Testis (tissue), 2 donors: ENCODE measurements at regions not wholly inside any gene's neighbourhood (a gene's known extent, or its start where the extent isn't known, plus 50 kb on each side); places are given as distances from the start of the nearest gene placed in this dataset.

Source experiments
- DNase-seq: peaks from one replicate; pipeline ENCODE4 v3.0.0-alpha.2; 2019
- H3K27ac ChIP-seq, 2 donors: fragments of 200-600 bp; sonication (generic); one replicate each; pipeline ENCODE4 v1.5.1; 2019
- H3K27me3 ChIP-seq: fragments of 200-600 bp; sonication (generic); one replicate; pipeline ENCODE4 v1.5.1; 2019
- H3K36me3 ChIP-seq: fragments of 200-600 bp; sonication (generic); one replicate; pipeline ENCODE4 v1.5.1; 2017; ENCODE audit warnings: low read depth; ENCODE audit errors: missing control alignments
- H3K4me1 ChIP-seq: fragments of 200-600 bp; sonication (generic); one replicate; pipeline ENCODE4 v1.5.1; 2019
- H3K4me3 ChIP-seq, 2 donors: fragments of 200-600 bp; sonication (generic); one replicate each; pipeline ENCODE4 v1.5.1; 2017 to 2019
- H3K9me3 ChIP-seq: fragments of 200-600 bp; sonication (generic); one replicate; pipeline ENCODE4 v1.5.1; 2017
- POLR2A ChIP-seq: fragments of 450-650 bp; IDR thresholded peaks from one replicate; pipeline ENCODE4 v1.6.1; 2017; ENCODE audit warnings: antibody characterized with exemption, mild to moderate bottlenecking, moderate library complexity
- WGBS, 2 donors: methylation state at CpG; one replicate each; pipeline ENCODE4 v1.1.5; 2018; 5-methylcytosine and 5-hydroxymethylcytosine counted together
- intact Hi-C: fragments of 100-400 bp; cut with DNase I; formaldehyde crosslinking; loops from one replicate; pipeline ENCODE4 v1.15.1; 2023; ENCODE audit warnings: low total_unique reads
- TF ChIP-seq, protein P1 (sequence below), 3 experiments: fragments of 450-650 bp in 2 of 3; fragments of 200-600 bp in 1 of 3; sonication (generic) in 1 of 3; IDR thresholded peaks; one replicate each; pipeline ENCODE4 v1.5.1; 2016 to 2019; ENCODE audit warnings: antibody characterized with exemption in 3 of 3, mild to moderate bottlenecking in 2 of 3, moderate library complexity in 1 of 3

DNA sequence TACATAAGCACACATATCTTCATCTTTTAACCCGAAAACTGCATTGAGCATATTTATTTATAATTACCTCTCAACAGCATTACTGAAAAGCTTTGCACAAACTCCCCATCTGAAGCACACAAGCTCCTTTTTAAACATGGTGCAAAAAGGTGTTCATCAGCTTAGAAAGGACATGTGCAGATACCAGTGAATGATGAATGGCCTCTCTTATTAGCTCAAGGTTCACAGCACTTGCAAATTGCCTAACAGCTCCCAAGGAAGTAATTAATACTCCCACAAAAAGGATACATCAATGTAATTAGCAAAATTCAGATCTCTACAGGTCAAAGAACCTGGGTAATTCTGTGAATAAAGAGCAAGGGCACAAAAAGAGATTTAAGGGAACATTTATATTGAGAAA is 422.0 kb downstream of the HINT1 start:
- H3K9me3 ChIP-seq, result no peaks in the 10 kb centered on the region
- no peak for DNase-seq
- no peaks in the 10 kb centered on the region for H3K36me3 ChIP-seq
- H3K27me3 ChIP-seq, result no peaks in the 10 kb centered on the region
- H3K4me1 ChIP-seq, result no peaks in the 10 kb centered on the region
- no peak for TF ChIP-seq POLR2A
- TF ChIP-seq, protein P1, sequence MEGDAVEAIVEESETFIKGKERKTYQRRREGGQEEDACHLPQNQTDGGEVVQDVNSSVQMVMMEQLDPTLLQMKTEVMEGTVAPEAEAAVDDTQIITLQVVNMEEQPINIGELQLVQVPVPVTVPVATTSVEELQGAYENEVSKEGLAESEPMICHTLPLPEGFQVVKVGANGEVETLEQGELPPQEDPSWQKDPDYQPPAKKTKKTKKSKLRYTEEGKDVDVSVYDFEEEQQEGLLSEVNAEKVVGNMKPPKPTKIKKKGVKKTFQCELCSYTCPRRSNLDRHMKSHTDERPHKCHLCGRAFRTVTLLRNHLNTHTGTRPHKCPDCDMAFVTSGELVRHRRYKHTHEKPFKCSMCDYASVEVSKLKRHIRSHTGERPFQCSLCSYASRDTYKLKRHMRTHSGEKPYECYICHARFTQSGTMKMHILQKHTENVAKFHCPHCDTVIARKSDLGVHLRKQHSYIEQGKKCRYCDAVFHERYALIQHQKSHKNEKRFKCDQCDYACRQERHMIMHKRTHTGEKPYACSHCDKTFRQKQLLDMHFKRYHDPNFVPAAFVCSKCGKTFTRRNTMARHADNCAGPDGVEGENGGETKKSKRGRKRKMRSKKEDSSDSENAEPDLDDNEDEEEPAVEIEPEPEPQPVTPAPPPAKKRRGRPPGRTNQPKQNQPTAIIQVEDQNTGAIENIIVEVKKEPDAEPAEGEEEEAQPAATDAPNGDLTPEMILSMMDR (IDR thresholded peaks at IDR 0.05), result no peak
- intact Hi-C loops, result no loop called here
- 29 to 52% methylated on average over 1 of the region's 1 CpG for WGBS, 2 donors
- no peak overlapping the region for H3K27ac ChIP-seq
- no peak overlapping the region for H3K4me3 ChIP-seq

DNA sequence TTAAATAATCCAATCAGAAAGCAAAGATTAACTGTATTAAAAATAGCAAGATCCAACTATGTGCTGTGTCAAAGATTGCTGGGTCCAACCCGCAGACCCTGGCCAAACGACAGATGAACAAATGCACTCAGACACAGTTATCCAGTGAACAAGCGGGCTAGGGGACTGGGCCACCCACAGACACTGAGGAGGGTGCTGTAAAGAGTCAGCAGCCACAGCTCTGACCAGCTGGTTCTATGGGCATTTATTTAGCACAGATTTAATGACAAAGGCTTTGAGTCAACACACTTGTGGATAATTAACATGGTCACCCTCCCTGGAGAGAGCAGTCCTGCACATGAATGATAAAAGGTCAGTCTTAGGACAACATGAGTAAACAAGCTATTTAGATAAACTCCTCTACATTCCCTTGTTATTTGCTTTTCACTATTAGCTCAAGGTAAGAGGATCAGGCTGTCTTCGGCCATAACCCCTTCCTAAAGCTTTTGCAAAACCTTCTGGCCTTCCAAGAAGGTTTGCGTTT is 424.9 kb downstream of the HINT1 start:
- TF ChIP-seq, protein P1 (IDR thresholded peaks at IDR 0.05), result no peak
- no peak for TF ChIP-seq POLR2A
- no peaks in the 10 kb centered on the region for H3K4me1 ChIP-seq
- H3K27me3 ChIP-seq, result no peaks in the 10 kb centered on the region
- no peak overlapping the region for H3K4me3 ChIP-seq
- intact Hi-C loops, result no loop called here
- no peaks in the 10 kb centered on the region for H3K9me3 ChIP-seq
- 67 to 91% methylated on average over 5 of the region's 5 CpGs for WGBS, 2 donors
- H3K36me3 ChIP-seq, result no peaks in the 10 kb centered on the region
- DNase-seq, result no peak
- H3K27ac ChIP-seq, result no peak overlapping the region

DNA sequence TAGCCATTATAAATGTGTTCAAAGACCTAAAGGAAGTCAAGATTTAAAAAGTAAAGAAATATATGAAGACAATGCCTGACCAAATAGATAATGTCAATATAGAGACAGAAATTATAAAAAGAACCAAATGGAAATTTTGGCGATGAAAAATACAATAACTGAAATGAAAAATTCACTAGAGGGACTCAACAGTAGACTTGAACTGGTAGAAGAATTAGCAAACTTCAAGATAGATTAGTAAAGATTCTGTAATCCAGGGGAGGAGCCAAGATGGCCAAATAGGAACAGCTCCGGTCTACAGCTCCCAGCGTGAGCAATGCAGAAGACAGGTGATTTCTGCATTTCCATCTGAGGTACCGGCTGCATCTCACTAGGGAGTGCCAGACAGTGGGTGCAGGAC is 433.2 kb downstream of the HINT1 start:
- no peak for DNase-seq
- Histone ChIP-seq H3K27me3 (no peaks in the 10 kb centered on the region), H3K4me3 (no peak overlapping the region), H3K36me3 (no peaks in the 10 kb centered on the region), H3K27ac (no peak overlapping the region), H3K9me3 (no peaks in the 10 kb centered on the region), H3K4me1 (no peaks in the 10 kb centered on the region)
- intact Hi-C loops, result no loop called here
- TF ChIP-seq POLR2A, result no peak
- TF ChIP-seq, protein P1 (IDR thresholded peaks at IDR 0.05), result no peak
- WGBS, 2 donors, result 89 to 91% methylated on average over 4 of the region's 4 CpGs

DNA sequence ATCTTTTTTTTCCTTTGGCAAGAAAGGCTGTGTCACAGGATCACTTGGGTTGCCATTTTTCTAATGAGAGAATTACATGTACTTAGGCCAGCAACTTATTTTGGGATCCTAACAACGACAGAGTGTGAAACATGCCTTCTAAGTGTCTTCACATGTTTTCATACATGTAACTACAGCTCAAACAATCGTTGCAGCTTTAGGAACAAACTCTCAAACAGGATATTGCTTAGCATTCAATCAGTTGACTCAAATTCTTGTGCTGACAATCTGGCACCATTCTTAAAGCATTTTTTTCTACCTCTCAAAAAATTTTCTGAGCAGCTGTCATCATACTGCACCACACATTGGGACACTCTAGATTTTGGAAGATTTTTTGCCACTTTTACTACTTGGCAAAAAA is 435.5 kb downstream of the HINT1 start:
- no peak for DNase-seq
- 66% methylated on average over 2 of the region's 2 CpGs for WGBS, 2 donors
- intact Hi-C loops, result no loop called here

DNA sequence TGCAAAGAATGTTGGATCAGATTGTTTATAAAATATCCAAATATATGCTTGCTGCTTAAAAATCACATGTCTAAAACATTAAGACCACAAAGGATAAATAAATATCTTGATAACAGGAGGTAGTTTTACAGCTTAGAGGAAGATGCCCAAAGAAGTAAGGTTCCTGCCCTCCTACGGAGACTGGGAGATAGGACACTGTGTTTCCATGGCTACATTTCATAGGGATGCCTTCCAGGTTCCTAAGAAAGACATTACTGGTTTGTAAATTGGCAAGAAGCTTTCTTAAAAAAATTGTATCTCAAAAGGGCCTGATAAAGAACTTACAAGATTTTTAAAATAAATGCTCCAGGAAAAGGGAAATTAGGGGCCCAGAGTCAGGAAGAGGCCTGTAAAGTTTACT is 437.2 kb downstream of the HINT1 start:
- no peak for DNase-seq
- 65 to 77% methylated on average over 1 of the region's 1 CpG for WGBS, 2 donors
- H3K9me3 ChIP-seq, result no peaks in the 10 kb centered on the region
- intact Hi-C loops, result no loop called here
- no peaks in the 10 kb centered on the region for H3K36me3 ChIP-seq
- H3K4me3 ChIP-seq, result no peak overlapping the region
- TF ChIP-seq POLR2A, result no peak
- TF ChIP-seq, protein P1 (IDR thresholded peaks at IDR 0.05), result no peak
- H3K4me1 ChIP-seq, result no peaks in the 10 kb centered on the region
- H3K27me3 ChIP-seq, result no peaks in the 10 kb centered on the region
- no peak overlapping the region for H3K27ac ChIP-seq

More for the DNA sequence above, 435.5 kb downstream of the HINT1 start:
- Histone ChIP-seq H3K27ac (no peak overlapping the region), H3K4me1 (no peaks in the 10 kb centered on the region), H3K9me3 (no peaks in the 10 kb centered on the region), H3K36me3 (no peaks in the 10 kb centered on the region), H3K4me3 (no peak overlapping the region), H3K27me3 (no peaks in the 10 kb centered on the region)
- no peak for TF ChIP-seq POLR2A
- TF ChIP-seq, protein P1 (IDR thresholded peaks at IDR 0.05), result no peak
